Body of pancreas (tissue), 4 donors: ENCODE measurements at regions not wholly inside any gene's neighbourhood (a gene's known extent, or its start where the extent isn't known, plus 50 kb on each side); places are given as distances from the start of the nearest gene placed in this dataset.

Experiments
- ATAC-seq: fragments of 150-250 bp; one replicate; pipeline ENCODE4 v1.9.1; 2016
- DNase-seq, 4 donors: peaks; one replicate each; pipeline ENCODE4 v3.0.0-alpha.2; 2019
- H3K27ac ChIP-seq, 4 donors: fragments of 200-600 bp; sonication (generic); 1 replicate in 3 of 4; 2 replicates in 1 of 4; pipeline versions ENCODE4 v1.5.1 to v1.6.1; 2016 to 2019; ENCODE audit warnings: mild to moderate bottlenecking in 1 of 4, mixed read lengths in 1 of 4, moderate library complexity in 1 of 4
- H3K27me3 ChIP-seq, 2 donors: fragments of 200-600 bp; sonication (generic); one replicate each; pipeline ENCODE4 v1.6.0; 2016; ENCODE audit warnings: mild to moderate bottlenecking in 1 of 2
- H3K36me3 ChIP-seq, 2 donors: fragments of 200-600 bp; sonication (generic); replicated peaks in 1 of 2; 2 replicates each; pipeline ENCODE4 v1.5.1; 2016; ENCODE audit warnings: low read depth in 2 of 2; ENCODE audit not compliant: insufficient read depth in 1 of 2
- H3K4me1 ChIP-seq: fragments of 200-600 bp; sonication (generic); one replicate; pipeline ENCODE4 v1.6.0; 2016
- H3K4me3 ChIP-seq, 2 donors: fragments of 200-600 bp; sonication (generic); 1 replicate in 1 of 2; 2 replicates in 1 of 2; pipeline ENCODE4 v1.5.1; 2016 to 2019
- H3K9me3 ChIP-seq, 3 donors: fragments of 200-600 bp; sonication (generic); 1 replicate in 2 of 3; 2 replicates in 1 of 3; pipeline ENCODE4 v1.5.1; 2016
- CTCF ChIP-seq, 7 experiments: fragments of 450-650 bp in 4 of 7; fragments of 200-600 bp in 3 of 7; sonication (generic) in 3 of 7; IDR thresholded peaks; one replicate each; pipeline ENCODE4 v1.5.1; 2016 to 2019; ENCODE audit warnings: antibody characterized with exemption in 7 of 7
- POLR2A ChIP-seq, 3 donors: fragments of 450-650 bp; IDR thresholded peaks; one replicate each; pipeline ENCODE4 v1.6.1; 2016; ENCODE audit warnings: antibody characterized with exemption in 3 of 3, mild to moderate bottlenecking in 2 of 3
- WGBS, 2 donors: methylation state at CpG; one replicate each; pipeline ENCODE4 v1.1.5; 2017; 5-methylcytosine and 5-hydroxymethylcytosine counted together
- intact Hi-C: fragments of 100-400 bp; cut with DNase I; formaldehyde crosslinking; loops from one replicate; pipeline ENCODE4 v1.15.1; 2023

- Histone ChIP-seq H3K4me1 (peaks cover 21% of the 10 kb centered on the region), H3K4me3 (no peak overlapping the region), H3K9me3 (no peaks in the 10 kb centered on the region), H3K27ac (peak overlapping the region in 3 of 4 donors; percentile 70 to 83 (median 73)), H3K27me3 (no peaks in the 10 kb centered on the region), H3K36me3 (no peaks in the 10 kb centered on the region)
- DNase-seq (peak; percentile 46 to 84 (median 60)), ATAC-seq (peak; percentile 88)
- 20 to 29% methylated on average over 9 of the region's 9 CpGs for WGBS, 2 donors
- intact Hi-C loops: no loop called here
- peak in 4 of 7 experiments; percentile 9 to 38 (median 22) for TF ChIP-seq CTCF (IDR thresholded peaks at IDR 0.05)
- no peak for TF ChIP-seq POLR2A (IDR thresholded peaks at IDR 0.05)
Measured at GRCh38 chr13:44300895-44301638, 72.6 kb upstream of the SERP2 start.

GRCh38 chr13:44301639-44302015 is 72.0 kb upstream of the SERP2 start:
- TF ChIP-seq CTCF (IDR thresholded peaks at IDR 0.05): no peak
- TF ChIP-seq POLR2A (IDR thresholded peaks at IDR 0.05): no peak
- 72 to 81% methylated on average over 4 of the region's 4 CpGs for WGBS, 2 donors
- Histone ChIP-seq H3K4me3 (no peak overlapping the region), H3K4me1 (peaks cover 23% of the 10 kb centered on the region), H3K36me3 (no peaks in the 10 kb centered on the region), H3K9me3 (no peaks in the 10 kb centered on the region), H3K27me3 (no peaks in the 10 kb centered on the region), H3K27ac (peak overlapping the region in 3 of 4 donors; percentile 70 to 83 (median 73))
- intact Hi-C loops: no loop called here
- no peak for ATAC-seq
- DNase-seq: no peak

DNA sequence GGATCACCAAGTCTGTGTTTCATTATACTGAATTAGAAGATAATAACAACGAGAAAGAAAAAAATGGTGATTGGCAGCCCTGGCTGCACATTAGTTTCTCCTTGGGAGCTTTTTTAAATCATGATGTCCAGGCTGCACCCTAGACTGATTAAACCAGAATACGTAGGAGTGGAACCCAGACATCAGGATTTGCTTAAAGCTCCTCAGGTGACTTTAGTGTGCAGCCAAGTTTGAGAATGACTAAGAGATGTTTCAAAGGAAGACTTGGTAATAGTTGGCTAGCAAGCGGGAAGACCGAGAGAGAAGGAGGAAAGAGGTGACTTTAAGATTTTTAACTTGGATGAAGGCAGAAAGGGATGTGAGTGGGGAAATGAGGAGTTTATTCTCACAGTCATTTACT is 71.4 kb upstream of the SERP2 start:
- ATAC-seq: no peak
- no peak for DNase-seq
- Histone ChIP-seq H3K4me3 (no peak overlapping the region), H3K9me3 (no peaks in the 10 kb centered on the region), H3K27ac (no peak overlapping the region), H3K27me3 (no peaks in the 10 kb centered on the region), H3K4me1 (peaks cover 23% of the 10 kb centered on the region), H3K36me3 (no peaks in the 10 kb centered on the region)
- intact Hi-C loops: no loop called here
- WGBS, 2 donors: 85% methylated on average over 4 of the region's 4 CpGs
- TF ChIP-seq CTCF (IDR thresholded peaks at IDR 0.05) (no peak), POLR2A (IDR thresholded peaks at IDR 0.05) (no peak)

- ATAC-seq (no peak), DNase-seq (no peak)
- peaks cover 23% of the 10 kb centered on the region for H3K4me1 ChIP-seq
- H3K27me3 ChIP-seq: no peaks in the 10 kb centered on the region
- no peak overlapping the region for H3K27ac ChIP-seq
- H3K4me3 ChIP-seq: no peak overlapping the region
- no peaks in the 10 kb centered on the region for H3K9me3 ChIP-seq
- no peak for TF ChIP-seq POLR2A (IDR thresholded peaks at IDR 0.05)
- TF ChIP-seq CTCF (IDR thresholded peaks at IDR 0.05): no peak
- no peaks in the 10 kb centered on the region for H3K36me3 ChIP-seq
- 79 to 82% methylated on average over 5 of the region's 5 CpGs for WGBS, 2 donors
- intact Hi-C loops: no loop called here
Measured at GRCh38 chr13:44302940-44303575, 70.6 kb upstream of the SERP2 start.
